GM03348 (cell line): ENCODE measurements at regions not wholly inside any gene's neighbourhood (a gene's known extent, or its start where the extent isn't known, plus 50 kb on each side); places are given as distances from the start of the nearest gene placed in this dataset.
"Not testable (repeated sequence)": the region's sequence is repeated elsewhere in the genome, so short reads cannot be mapped to it uniquely, and the experiment has no call there.

ENCODE experiments used
- DNase-seq: peaks from one replicate; pipeline ENCODE4 v3.0.0; 2012; ENCODE audit warnings: low spot score

- not testable (repeated sequence) for DNase-seq
These were observed 196.9 kb upstream of the ARL4C start for GRCh38 chr2:234693681-234694190.

GRCh38 chr2:234693191-234693590 lies 196.3 kb upstream of the ARL4C start:
- DNase-seq, result not testable (repeated sequence)

GRCh38 chr2:234691968-234692955 lies 195.4 kb upstream of the ARL4C start:
- no peak for DNase-seq

GRCh38 chr2:234691214-234691575 lies 194.3 kb upstream of the ARL4C start:
- no peak for DNase-seq

- DNase-seq, result peak; percentile 52
These were observed 193.8 kb upstream of the ARL4C start for GRCh38 chr2:234690569-234691213.

- no peak for DNase-seq
These were observed 193.1 kb upstream of the ARL4C start for GRCh38 chr2:234689911-234690379.

- DNase-seq, result no peak
These were observed 191.0 kb upstream of the ARL4C start for GRCh38 chr2:234687718-234688475.

- peak; percentile 49 for DNase-seq
These were observed 189.4 kb upstream of the ARL4C start for GRCh38 chr2:234686088-234686890.

GRCh38 chr2:234684466-234684865 lies 187.6 kb upstream of the ARL4C start:
- DNase-seq, result no peak

GRCh38 chr2:234683950-234684349 lies 187.1 kb upstream of the ARL4C start:
- no peak for DNase-seq

- no peak for DNase-seq
These were observed 185.8 kb upstream of the ARL4C start for GRCh38 chr2:234682492-234683228.

GRCh38 chr2:234680688-234681619 lies 184.1 kb upstream of the ARL4C start:
- no peak for DNase-seq

GRCh38 chr2:234679741-234680687 lies 183.1 kb upstream of the ARL4C start:
- DNase-seq, result peak; percentile 88

- no peak for DNase-seq
These were observed 182.4 kb upstream of the ARL4C start for GRCh38 chr2:234679301-234679740.

GRCh38 chr2:234678711-234679110 lies 181.8 kb upstream of the ARL4C start:
- peak; percentile 55 for DNase-seq

GRCh38 chr2:234677758-234678538 lies 181.1 kb upstream of the ARL4C start:
- peak; percentile 42 for DNase-seq

- no peak for DNase-seq
These were observed 180.0 kb upstream of the ARL4C start for GRCh38 chr2:234676783-234677450.
